ACC112 (cell line): ENCODE measurements at regions not wholly inside any gene's neighbourhood (a gene's known extent, or its start where the extent isn't known, plus 50 kb on each side); places are given as distances from the start of the nearest gene placed in this dataset.

Source experiments
- H2AFZ ChIP-seq: fragments of 200-600 bp; sonication (generic); one replicate; pipeline ENCODE4 v1.6.0; 2017; ENCODE audit warnings: antibody characterized with exemption, low read length; ENCODE audit not compliant: unreplicated experiment
- H3K27ac ChIP-seq: fragments of 200-600 bp; sonication (generic); 2 replicates; pipeline ENCODE4 v1.5.1; 2014; ENCODE audit warnings: low read depth, mild to moderate bottlenecking, antibody characterized with exemption, low read length, moderate library complexity
- H3K27me3 ChIP-seq: fragments of 200-600 bp; sonication (generic); 2 replicates; pipeline ENCODE4 v1.6.1; 2014; ENCODE audit warnings: mild to moderate bottlenecking, antibody characterized with exemption, low read length, moderate library complexity, mixed read lengths; ENCODE audit not compliant: insufficient read depth
- H3K36me3 ChIP-seq: fragments of 200-600 bp; sonication (generic); 2 replicates; pipeline ENCODE4 v1.6.1; 2016; ENCODE audit warnings: mild to moderate bottlenecking, antibody characterized with exemption, low read length, moderate library complexity, mixed read lengths; ENCODE audit not compliant: insufficient read depth
- H3K4me1 ChIP-seq: fragments of 200-600 bp; sonication (generic); one replicate; pipeline ENCODE4 v1.6.1; 2016; ENCODE audit warnings: low read length, mixed read lengths; ENCODE audit not compliant: insufficient read depth, unreplicated experiment, control insufficient read depth
- H3K4me3 ChIP-seq: fragments of 200-600 bp; sonication (generic); 2 replicates; pipeline ENCODE4 v1.5.1; 2014; ENCODE audit warnings: mild to moderate bottlenecking, low read depth, low read length
- H3K79me2 ChIP-seq: fragments of 200-600 bp; sonication (generic); one replicate; pipeline ENCODE4 v1.6.0; 2016; ENCODE audit warnings: low read length; ENCODE audit not compliant: control insufficient read depth, unreplicated experiment, insufficient read depth

- Histone ChIP-seq H3K27me3 (peaks cover 18% of the 10 kb centered on the region; the same call in 1 of the 2 replicates), H3K4me1 (no peaks in the 10 kb centered on the region), H2AFZ (no peak overlapping the region), H3K27ac (no peak overlapping the region), H3K79me2 (no peaks in the 10 kb centered on the region), H3K4me3 (no peak overlapping the region), H3K36me3 (no peaks in the 10 kb centered on the region)
Measured at GRCh38 chr14:53692885-53693284, 263.7 kb downstream of the BMP4 start.

GRCh38 chr14:53692451-53692850 is 264.2 kb downstream of the BMP4 start:
- H2AFZ ChIP-seq, result no peak overlapping the region
- H3K27ac ChIP-seq, result no peak overlapping the region
- no peak overlapping the region for H3K4me3 ChIP-seq

GRCh38 chr14:53683229-53683628 is 273.4 kb downstream of the BMP4 start:
- Histone ChIP-seq H3K4me3 (no peak overlapping the region), H3K4me1 (no peaks in the 10 kb centered on the region), H3K79me2 (no peaks in the 10 kb centered on the region), H3K27me3 (peaks cover 22% of the 10 kb centered on the region), H3K27ac (no peak overlapping the region), H3K36me3 (no peaks in the 10 kb centered on the region), H2AFZ (no peak overlapping the region)

More at GRCh38 chr14:53692451-53692850, 264.2 kb downstream of the BMP4 start:
- peaks cover 14% of the 10 kb centered on the region; the same call in 1 of the 2 replicates for H3K27me3 ChIP-seq
- H3K36me3 ChIP-seq, result no peaks in the 10 kb centered on the region
- no peaks in the 10 kb centered on the region for H3K4me1 ChIP-seq
- no peaks in the 10 kb centered on the region for H3K79me2 ChIP-seq

GRCh38 chr14:53672526-53672925 is 284.1 kb downstream of the BMP4 start:
- Histone ChIP-seq H3K36me3 (no peaks in the 10 kb centered on the region), H3K4me3 (no peak overlapping the region), H3K27ac (no peak overlapping the region), H3K79me2 (no peaks in the 10 kb centered on the region), H3K4me1 (peaks cover 10% of the 10 kb centered on the region), H2AFZ (no peak overlapping the region), H3K27me3 (no peaks in the 10 kb centered on the region)

GRCh38 chr14:53670701-53671100 is 285.9 kb downstream of the BMP4 start:
- H3K27ac ChIP-seq, result peak overlapping the region; percentile 59
- H3K36me3 ChIP-seq, result no peaks in the 10 kb centered on the region
- no peaks in the 10 kb centered on the region for H3K79me2 ChIP-seq
- peaks cover 10% of the 10 kb centered on the region for H3K4me1 ChIP-seq
- H3K27me3 ChIP-seq, result no peaks in the 10 kb centered on the region
- H2AFZ ChIP-seq, result peak overlapping the region; percentile 41
- H3K4me3 ChIP-seq, result peak overlapping the region; percentile 31; the same call in 1 of the 2 replicates

- Histone ChIP-seq H2AFZ (no peak overlapping the region), H3K36me3 (no peaks in the 10 kb centered on the region), H3K79me2 (no peaks in the 10 kb centered on the region), H3K27ac (no peak overlapping the region), H3K27me3 (no peaks in the 10 kb centered on the region), H3K4me1 (peaks cover 10% of the 10 kb centered on the region), H3K4me3 (no peak overlapping the region)
Measured at GRCh38 chr14:53668897-53669296, 287.7 kb downstream of the BMP4 start.

GRCh38 chr14:53663709-53664108 is 292.9 kb downstream of the BMP4 start:
- no peak overlapping the region for H2AFZ ChIP-seq
- H3K4me3 ChIP-seq, result no peak overlapping the region
- H3K4me1 ChIP-seq, result no peaks in the 10 kb centered on the region
- H3K36me3 ChIP-seq, result no peaks in the 10 kb centered on the region
- no peaks in the 10 kb centered on the region; the same call in 1 of the 2 replicates for H3K27me3 ChIP-seq
- no peak overlapping the region for H3K27ac ChIP-seq
- no peaks in the 10 kb centered on the region for H3K79me2 ChIP-seq

GRCh38 chr14:53655080-53655785 is 301.4 kb downstream of the BMP4 start:
- no peaks in the 10 kb centered on the region for H3K4me1 ChIP-seq
- H3K27ac ChIP-seq, result no peak overlapping the region
- H3K4me3 ChIP-seq, result no peak overlapping the region
- no peak overlapping the region for H2AFZ ChIP-seq
- no peaks in the 10 kb centered on the region for H3K36me3 ChIP-seq
- H3K27me3 ChIP-seq, result peaks cover 10% of the 10 kb centered on the region; the same call in 1 of the 2 replicates
- no peaks in the 10 kb centered on the region for H3K79me2 ChIP-seq

GRCh38 chr14:53652068-53652467 is 304.6 kb downstream of the BMP4 start:
- no peak overlapping the region for H3K27ac ChIP-seq
- no peaks in the 10 kb centered on the region for H3K4me1 ChIP-seq
- H3K4me3 ChIP-seq, result no peak overlapping the region
- H2AFZ ChIP-seq, result no peak overlapping the region
- no peaks in the 10 kb centered on the region for H3K79me2 ChIP-seq
- peaks cover 4% of the 10 kb centered on the region; the same call in 1 of the 2 replicates for H3K27me3 ChIP-seq
- H3K36me3 ChIP-seq, result no peaks in the 10 kb centered on the region

- no peak overlapping the region for H3K4me3 ChIP-seq
- peaks cover under 1% of the 10 kb centered on the region; the same call in 1 of the 2 replicates for H3K27me3 ChIP-seq
- H3K36me3 ChIP-seq, result no peaks in the 10 kb centered on the region
- H3K79me2 ChIP-seq, result no peaks in the 10 kb centered on the region
- H2AFZ ChIP-seq, result no peak overlapping the region
- no peaks in the 10 kb centered on the region for H3K4me1 ChIP-seq
- H3K27ac ChIP-seq, result no peak overlapping the region
Measured at GRCh38 chr14:53651096-53651740, 305.4 kb downstream of the BMP4 start.

- no peaks in the 10 kb centered on the region for H3K79me2 ChIP-seq
- H3K27ac ChIP-seq, result no peak overlapping the region
- no peaks in the 10 kb centered on the region for H3K36me3 ChIP-seq
- no peaks in the 10 kb centered on the region for H3K4me1 ChIP-seq
- no peak overlapping the region for H3K4me3 ChIP-seq
- no peak overlapping the region for H2AFZ ChIP-seq
- H3K27me3 ChIP-seq, result no peaks in the 10 kb centered on the region
Measured at GRCh38 chr14:53646925-53647324, 309.7 kb downstream of the BMP4 start.
